GM12875 (cell line): ENCODE measurements at regions not wholly inside any gene's neighbourhood (a gene's known extent, or its start where the extent isn't known, plus 50 kb on each side); places are given as distances from the start of the nearest gene placed in this dataset.
"Not testable (repeated sequence)": the region's sequence is repeated elsewhere in the genome, so short reads cannot be mapped to it uniquely, and the experiment has no call there.

ENCODE experiments used
- H3K4me3 ChIP-seq: one replicate; pipeline ENCODE4 v1.5.1; 2011; ENCODE audit warnings: low read depth, low read length, control low read depth
- TF ChIP-seq, protein P1 (sequence below): IDR thresholded peaks from 2 replicates; pipeline ENCODE4 v1.5.1; 2011; ENCODE audit warnings: low read depth, mild to moderate bottlenecking, control low read depth, inconsistent platforms, low read length, moderate library complexity, borderline replicate concordance; ENCODE audit not compliant: insufficient read depth

DNA sequence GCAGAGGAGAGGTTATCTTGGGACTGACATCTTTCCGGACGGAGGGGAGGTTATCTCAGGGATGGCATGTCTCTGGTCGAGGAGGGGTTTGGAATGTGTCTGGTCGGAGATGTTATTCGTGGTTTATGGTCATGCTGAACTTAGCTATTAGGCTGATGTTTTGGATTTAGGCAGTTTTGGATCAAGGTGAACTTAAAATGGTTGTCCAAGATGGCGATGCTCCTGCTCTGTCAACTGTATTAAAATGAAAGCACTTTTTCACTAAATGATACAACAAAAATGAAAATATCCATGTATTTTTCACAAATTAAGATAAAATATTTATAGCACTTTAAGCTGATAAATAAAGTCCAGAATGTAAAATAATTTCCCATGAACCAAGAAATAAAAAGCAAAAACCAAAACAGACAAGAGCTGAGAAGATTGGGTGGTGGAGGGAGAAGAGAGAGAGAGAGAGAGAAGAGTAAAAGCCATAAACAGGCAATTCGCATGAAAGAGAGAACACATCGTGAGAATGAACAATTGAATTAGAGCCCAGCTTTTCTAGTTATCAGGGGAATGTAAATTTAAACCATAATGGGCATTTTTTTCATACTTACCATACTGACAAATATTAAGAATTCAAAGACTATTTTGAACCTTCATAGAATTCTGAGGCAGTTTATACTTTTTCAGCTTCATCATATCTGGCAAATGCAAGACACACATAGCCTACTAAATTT is 2236.0 kb upstream of the AGA start:
- TF ChIP-seq, protein P1, sequence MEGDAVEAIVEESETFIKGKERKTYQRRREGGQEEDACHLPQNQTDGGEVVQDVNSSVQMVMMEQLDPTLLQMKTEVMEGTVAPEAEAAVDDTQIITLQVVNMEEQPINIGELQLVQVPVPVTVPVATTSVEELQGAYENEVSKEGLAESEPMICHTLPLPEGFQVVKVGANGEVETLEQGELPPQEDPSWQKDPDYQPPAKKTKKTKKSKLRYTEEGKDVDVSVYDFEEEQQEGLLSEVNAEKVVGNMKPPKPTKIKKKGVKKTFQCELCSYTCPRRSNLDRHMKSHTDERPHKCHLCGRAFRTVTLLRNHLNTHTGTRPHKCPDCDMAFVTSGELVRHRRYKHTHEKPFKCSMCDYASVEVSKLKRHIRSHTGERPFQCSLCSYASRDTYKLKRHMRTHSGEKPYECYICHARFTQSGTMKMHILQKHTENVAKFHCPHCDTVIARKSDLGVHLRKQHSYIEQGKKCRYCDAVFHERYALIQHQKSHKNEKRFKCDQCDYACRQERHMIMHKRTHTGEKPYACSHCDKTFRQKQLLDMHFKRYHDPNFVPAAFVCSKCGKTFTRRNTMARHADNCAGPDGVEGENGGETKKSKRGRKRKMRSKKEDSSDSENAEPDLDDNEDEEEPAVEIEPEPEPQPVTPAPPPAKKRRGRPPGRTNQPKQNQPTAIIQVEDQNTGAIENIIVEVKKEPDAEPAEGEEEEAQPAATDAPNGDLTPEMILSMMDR = no peak
- H3K4me3 ChIP-seq = no peak overlapping the region

DNA sequence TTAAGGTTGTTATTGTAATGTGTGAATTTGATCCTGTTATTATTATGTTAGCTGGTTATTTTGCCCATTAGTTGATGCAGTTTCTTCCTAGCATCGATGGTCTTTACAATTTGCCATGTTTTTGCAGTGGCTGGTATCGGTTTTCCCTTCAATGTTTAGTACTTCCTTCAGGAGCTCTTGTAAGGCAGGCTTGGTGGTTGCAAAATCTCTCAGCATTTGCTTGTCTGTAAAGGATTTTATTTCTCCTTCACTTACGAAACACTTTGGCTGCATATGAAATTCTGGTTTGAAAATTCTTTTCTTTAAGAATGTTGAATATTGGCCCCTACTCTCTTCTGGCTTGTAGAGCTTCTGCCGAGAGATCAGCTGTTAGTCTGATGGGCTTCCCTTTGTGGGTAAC is 2241.4 kb upstream of the AGA start:
- H3K4me3 ChIP-seq = not testable (repeated sequence)

DNA sequence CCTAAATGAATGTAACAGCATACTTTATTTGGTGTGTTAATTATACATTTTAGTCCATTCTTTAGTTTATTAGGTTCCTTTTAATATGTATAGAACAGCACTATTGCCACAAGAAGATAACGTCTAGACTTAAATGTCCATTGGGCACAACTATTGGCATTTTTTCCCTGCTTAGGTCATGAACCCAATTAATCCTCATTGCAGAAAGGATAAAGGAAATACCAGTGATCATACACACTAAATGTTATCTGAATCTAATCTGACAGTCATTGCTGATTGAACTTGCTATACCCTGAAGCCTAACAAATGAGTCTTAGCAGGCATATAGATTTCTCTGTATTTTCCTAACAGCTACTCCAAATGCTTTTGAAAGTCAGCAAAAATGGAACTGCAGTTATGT is 2250.0 kb upstream of the AGA start:
- TF ChIP-seq, protein P1 = no peak

DNA sequence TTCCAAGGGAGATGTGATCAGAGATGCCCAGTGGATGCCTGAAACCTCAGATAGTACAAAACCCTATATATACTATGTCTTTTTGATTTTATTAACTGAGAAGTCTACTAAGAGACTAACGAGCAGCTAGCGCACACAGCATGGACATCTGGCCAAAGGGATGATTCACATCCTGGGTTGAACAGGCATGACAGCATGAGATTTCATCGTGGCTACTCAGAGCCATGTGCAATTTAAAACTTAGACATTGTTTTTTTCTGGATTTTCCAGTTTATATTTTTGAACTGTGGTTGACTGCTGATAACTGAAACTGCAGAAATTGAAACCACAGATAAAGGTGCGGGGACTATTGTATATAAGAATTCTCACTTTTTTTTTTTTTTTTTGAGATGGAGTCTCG is 2252.9 kb upstream of the AGA start:
- TF ChIP-seq, protein P1 = no peak
- H3K4me3 ChIP-seq = no peak overlapping the region

More for the DNA sequence above, 2250.0 kb upstream of the AGA start:
- H3K4me3 ChIP-seq = no peak overlapping the region

DNA sequence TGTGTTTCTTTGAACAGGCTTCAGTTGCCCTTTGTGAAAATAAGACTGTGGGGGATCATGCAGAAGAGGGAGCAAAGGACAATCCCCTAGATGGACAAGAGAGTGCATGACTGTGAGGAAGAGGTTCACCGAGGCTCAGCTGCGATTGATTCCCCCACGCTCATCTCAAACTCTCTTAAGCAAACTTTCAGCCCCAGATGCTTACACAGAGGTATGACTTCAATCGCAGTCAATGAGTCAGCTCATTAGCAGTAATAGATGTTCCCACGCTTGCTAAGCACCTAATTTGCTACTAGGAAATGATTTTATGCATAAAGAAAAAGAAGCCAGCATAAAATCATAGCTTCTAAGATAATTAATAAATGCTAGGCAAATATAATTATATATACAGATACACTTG is 2256.1 kb upstream of the AGA start:
- no peak overlapping the region for H3K4me3 ChIP-seq
- TF ChIP-seq, protein P1 = no peak

DNA sequence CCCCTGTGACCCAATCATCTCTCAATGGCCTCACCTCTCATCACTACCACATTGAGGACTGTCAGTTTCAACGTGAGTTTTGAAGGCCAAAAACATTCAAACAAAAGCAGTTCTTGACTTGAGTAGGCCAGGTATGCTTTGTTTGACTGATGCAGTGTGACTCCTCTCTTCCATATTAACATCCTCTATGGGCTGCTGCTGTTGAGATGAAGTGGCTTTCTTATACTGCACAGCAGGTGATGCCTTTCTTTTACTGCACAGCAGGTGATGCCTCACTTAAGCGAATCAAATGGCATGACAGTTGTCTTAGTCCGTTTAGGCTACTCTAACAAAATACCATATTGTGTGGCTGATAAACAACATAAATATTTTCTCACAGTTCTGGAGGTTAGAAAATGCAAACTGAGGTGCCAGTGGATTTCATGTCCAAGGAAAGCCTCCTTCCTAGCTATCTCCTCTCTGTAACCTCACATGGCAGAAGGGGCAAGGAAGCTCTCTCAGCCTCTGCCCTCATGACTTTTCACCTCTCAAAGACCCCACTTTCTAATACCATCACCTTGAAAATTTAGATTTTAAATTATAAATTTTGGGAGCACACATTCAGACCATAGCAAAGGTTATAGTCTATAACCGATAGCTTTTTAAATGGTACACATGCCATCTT is 2267.9 kb upstream of the AGA start:
- TF ChIP-seq, protein P1 = no peak
- H3K4me3 ChIP-seq = no peak overlapping the region

DNA sequence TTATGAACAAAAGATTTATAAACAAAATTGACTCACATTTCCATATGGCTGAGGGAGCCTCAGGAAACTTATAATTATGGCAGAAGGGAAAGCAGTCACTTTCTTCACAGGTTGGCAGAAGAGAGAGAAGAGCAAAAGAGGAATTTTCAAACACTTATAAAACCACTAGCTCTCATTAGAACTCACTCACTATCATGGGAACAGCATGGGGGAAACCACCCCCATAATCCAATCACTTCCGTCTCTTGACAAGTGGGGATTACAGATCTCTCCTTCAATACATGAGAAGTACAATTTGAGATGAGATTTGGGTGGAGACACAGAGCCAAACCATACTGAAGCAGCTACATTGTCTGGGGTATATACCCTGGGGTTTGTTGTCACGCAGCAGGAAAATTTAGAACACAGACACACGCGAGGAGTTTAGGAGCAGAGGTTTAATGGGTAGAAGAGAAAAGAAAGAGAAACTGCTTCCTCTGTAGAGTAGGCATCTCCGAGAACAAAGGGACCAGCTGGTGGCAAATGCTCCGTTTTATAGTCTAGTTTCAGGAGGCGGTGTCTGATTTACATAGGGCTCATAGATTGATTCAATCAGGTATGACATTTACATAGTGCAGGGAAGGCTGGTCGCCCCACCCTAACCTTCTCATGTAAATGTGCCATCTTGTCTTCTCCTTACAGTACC is 2277.7 kb upstream of the AGA start:
- H3K4me3 ChIP-seq = no peak overlapping the region
- TF ChIP-seq, protein P1 = no peak

DNA sequence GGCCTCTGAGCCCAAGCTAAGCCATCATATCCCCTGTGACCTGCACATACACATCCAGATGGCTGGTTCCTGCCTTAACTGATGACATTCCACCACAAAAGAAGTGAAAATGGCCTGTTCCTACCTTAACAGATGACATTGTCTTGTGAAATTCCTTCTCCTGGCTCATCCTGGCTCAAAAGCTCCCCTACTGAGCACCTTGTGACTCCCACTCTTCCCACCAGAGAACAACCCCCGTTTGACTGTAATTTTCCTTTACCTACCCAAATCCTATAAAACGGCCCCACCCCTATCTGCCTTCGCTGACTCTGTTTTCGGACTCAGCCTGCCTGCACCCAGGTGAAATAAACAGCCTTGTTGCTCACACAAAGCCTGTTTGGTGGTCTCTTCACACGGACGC is 2284.3 kb upstream of the AGA start:
- H3K4me3 ChIP-seq = not testable (repeated sequence)
